DMS153 (cell line): ENCODE measurements at regions not wholly inside any gene's neighbourhood (a gene's known extent, or its start where the extent isn't known, plus 50 kb on each side); places are given as distances from the start of the nearest gene placed in this dataset.
A peak's percentile ranks its signal among the peaks of the same experiment; 100 is the strongest.
"Not testable (repeated sequence)": the region's sequence is repeated elsewhere in the genome, so short reads cannot be mapped to it uniquely, and the experiment has no call there.

Experiments
- DNase-seq: peaks from one replicate; lab custom pipeline; 2025; lab: John Stamatoyannopoulos, UW

DNA sequence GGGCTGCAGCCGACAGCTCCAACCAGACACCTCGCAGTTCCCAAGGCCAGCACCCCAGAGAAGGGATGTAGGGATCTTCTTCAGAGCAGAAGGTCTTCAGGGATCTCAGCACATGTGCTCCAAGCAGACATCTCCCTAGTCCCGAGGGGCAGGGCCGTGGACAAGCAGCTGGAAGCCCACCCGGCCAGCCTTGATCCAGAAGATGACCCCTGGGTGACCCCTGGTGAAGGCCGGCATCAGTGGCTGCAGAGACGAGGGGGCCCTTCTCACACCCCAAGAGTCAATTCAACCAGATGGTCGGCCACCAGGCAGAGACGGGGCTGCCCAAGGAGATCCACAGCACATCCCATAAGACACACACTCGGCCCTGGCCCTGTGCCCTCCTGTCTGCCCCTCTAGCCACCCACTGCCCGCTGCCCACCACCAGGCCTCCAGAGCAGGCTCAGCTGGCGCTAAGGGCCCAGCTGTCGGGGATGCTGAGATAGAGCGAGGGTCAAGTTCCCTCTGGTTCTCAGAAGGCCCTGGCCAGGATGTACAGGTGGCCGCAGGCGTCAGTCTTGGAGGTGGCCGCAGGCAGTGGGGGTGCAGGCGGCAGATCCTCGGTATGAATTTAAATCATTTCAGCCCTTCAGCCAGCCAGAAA, 168.3 kb downstream of the BRD1 start:
- no peak for DNase-seq

DNA sequence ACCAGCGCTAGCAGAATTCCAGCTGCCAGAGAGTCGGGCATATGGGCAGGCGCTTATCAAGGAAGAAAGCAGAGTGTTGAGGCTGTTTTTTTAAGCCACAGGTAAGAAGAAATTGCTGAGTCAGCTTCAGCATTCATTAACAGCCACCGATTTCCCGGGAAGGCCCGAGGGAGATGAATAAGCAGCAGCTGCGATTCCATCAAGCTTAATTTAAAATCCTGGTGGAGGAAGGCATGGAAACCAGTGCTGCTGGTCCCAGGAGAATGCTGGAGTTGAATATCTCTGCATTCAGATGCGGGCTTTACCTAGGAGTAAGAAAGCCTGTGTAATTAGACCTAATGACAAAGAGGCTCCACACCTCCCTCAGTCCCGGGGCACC, 168.8 kb downstream of the BRD1 start:
- DNase-seq = peak; percentile 9

DNA sequence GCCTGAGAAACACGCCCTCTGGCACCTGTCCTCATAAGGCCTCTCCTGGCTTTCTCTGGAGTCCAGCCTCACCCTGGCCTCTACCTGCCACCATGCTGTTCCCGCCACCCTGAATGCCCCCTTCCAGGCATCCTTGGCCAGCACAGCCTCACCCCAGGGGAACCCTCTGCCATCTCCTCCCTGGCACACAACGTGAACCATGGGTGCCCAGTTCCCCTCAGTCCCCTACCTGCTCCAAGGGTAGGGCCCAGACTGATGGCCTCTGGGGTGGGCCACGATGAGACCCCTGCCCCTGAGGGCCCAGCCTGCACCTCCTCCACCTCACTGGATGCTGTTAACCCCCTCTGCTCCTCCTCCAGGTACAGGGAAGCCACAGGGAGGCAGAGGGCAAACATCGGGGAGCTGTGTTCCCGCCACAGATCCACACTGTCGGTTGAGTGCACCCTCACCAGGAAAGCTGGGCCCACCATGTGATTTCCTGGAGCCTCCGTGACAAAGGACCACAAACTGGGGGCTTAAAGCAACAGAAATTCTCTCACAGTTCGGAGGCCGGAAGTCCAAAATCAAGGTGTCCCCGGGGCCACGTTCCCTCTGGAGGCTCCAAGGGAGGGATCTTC, 169.6 kb downstream of the BRD1 start:
- DNase-seq = no peak

DNA sequence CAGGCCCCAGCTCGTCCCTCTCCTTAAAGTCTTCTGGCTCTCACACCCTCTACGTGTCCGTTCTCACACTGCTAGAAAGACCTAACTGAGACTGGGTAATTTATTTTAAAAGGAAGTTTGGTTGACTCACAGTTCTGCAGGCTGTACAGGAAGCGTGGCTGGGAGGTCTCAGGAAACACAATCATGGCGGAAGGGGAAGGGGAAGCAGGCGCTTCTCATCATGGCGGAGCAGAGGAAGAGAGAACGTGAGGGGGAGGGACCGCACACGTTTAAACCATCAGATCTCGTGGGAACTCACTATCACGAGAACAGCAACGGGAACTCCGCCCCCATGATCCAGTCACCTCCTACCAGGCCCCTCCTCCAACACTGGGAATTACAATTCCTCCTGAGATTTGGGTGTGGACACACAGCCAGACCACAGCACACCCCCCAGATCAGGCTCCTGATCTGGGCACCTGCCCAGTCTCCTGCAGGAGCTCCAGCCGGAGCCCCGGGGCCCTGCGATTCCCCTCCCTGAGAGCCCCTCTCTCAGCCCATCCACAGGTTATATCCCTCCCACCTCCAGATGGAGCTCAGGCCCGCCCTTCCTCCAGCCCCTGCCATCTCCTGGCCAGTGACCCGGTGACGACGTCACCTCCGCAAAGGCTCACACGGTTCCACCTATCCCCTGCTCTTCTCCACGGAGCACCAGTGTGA, 170.2 kb downstream of the BRD1 start:
- no peak for DNase-seq

DNA sequence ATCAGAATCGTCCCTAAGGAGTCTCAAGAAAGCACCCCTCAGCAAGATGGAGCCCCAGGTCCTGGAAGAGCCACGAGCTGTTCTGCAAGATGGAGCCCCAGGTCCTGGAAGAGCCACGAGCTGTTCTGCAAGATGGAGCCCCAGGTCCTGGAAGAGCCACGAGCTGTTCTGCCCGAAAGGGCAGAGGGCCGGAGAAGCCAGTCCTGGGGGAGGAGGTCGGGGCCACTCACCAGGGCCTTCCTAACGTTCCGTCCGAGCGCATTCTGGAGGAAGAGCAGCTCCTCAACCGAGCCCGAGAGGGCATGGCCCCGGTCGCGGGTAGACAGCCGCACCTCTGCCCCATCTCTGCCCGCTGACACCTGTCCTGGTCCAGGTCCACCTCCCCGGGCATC, 170.8 kb downstream of the BRD1 start:
- not testable (repeated sequence) for DNase-seq

DNA sequence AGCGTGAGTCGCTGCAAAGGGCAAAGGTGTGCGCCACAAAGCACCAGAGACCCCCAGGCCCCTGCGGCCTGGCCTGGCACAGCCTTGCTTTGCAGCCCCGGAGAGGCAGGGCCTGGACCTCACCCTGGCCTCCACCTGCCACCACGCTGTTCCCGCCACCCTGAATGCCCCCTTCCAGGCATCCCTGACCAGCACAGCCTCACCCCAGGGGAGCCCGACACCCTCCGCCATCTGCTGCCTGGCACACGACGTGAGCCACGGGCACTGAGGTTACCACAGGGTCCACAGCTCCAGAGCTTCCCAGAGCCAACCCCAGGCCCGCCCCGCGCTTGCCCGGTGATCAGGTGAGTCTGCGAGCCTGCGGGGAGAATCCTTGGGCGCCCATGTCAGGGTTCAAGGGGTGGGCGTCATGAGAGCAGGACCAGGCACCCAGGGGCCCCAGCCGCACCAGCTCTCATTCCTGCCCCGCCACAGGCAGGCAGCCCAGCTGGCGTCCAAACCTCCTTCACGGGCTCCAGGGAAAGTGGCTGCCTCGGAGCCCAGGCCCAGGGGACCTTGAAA, 171.3 kb downstream of the BRD1 start:
- no peak for DNase-seq

DNA sequence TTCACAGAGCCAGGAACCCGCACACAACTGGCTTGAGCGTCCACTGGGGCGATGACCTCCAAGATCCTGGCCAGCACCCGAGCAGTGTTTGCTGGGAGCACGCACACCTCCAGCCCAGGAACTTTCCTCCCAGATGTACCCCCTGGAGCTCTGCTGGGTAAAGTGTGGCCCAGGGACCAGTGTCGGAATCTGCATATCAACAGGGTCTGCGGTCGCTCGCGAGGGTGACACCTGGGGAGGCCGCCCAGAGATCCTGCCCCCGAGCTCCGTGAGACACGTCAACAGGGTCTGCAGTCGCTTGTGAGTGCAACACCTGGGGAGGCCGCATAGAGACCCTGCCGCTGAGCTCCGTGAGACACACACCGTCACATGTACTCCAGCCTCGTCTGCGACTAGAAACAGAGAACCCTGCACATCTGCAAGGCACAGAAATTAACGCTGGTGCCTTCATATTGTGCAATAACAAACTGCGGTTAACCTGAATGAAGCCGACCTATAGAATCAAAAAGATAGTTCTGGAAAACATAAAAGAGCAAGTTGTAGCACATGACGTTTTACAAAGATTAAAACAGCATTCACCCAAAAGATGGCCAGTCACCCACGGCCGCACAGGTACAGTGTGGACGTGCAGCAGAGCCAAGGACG, 172.4 kb downstream of the BRD1 start:
- no peak for DNase-seq

DNA sequence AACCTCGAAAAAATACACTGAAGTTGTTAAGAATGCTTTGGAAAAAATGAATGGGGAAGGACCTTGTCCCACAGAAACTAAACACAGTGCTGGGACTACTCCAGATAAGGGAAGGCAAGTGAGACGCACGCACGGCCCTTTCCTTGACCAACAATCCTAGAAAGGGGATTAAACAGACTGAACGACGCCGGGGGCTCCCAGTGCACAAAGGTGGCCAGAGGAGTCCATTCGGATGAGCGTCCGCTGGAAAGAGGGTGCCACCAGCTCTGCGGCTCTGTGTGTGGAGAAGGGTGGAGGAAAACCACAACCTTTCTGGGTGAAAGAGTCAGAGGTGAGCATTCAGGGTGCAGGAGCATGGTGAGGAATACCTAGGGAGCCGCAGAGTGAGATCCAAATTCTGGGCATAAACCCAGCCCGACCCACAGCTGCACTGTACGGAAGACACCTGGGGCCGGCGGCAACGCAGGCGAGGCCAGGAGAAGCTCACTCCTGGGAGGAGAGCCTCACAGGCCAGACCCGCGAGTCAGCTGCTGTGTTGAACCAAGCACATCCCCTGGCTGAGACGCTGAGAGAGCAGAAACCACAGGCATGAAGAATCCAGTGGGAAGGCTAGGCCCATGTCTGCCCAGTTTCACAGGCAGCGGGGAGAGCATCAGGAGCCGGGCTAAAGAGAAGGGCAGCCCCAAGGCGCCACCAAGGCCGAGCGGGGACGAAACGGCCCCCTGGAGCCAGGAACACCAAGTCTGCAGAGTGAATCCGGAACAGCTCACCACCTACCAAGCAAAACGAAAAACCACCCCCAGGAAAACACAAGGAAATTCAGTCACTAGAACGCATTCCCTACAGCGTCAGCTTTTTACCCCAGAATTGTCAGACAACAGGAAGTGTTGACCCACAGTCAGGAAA, 177.1 kb downstream of the BRD1 start:
- no peak for DNase-seq

DNA sequence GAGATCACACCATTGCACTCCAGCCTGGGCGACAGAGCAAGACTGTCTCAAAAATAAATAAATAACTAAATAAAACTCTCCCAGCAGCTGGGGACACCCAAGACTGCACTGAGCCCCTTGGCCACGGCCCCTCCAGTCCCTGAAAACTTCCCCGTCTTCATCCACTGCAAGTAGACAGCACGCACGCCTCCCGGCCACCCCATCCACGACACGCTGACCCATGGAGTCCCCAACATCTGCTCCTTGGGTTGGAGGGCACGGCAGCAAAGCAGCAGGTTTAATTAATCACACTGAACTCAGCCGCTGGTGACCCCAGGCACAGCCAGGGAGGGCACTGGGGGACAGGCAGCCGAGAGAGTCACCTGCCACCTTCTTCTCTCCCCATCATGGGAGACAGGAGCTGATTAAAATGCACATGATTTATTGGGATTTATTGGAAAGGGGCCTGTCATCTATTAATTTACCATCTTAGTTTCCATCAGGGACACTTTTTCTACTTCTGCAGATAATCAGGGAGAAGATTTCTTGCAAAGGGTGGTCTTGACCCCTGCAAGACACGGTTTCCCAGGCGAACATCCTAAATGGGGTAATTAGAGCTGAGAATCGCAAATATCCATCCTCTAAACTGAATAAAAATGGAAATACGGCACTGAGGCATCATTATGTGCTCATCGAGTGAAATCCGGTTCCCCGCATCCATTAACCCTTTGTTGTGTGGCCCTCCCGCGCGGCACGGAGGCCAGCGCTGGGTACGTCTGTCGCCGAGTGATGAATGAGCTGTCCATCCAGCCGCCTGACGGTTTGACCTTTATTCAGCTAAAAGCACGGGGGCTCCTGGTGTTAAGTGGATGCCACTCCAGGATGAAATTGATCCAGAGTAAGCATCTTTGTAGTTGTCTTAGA, 178.3 kb downstream of the BRD1 start:
- DNase-seq = no peak

DNA sequence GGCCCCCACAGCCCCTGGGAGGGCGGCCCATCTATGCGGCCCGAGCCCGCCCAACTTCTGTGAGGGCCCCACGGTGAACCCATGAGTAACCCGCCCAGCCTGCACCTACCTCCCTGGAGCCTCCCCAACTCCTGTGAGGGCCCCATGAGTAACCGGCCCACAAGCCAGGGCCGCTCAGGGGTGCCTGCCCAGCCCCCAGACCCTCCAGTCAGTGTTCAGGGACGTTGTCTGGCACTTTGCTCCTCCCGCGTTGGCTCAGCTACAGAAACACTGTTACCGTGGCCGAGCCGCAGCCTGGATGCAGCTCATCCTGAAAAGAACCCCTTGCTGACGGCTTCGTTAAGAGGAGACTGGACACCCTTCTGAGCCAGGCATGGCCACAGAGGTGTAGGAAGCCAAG, 179.6 kb downstream of the BRD1 start:
- no peak for DNase-seq

DNA sequence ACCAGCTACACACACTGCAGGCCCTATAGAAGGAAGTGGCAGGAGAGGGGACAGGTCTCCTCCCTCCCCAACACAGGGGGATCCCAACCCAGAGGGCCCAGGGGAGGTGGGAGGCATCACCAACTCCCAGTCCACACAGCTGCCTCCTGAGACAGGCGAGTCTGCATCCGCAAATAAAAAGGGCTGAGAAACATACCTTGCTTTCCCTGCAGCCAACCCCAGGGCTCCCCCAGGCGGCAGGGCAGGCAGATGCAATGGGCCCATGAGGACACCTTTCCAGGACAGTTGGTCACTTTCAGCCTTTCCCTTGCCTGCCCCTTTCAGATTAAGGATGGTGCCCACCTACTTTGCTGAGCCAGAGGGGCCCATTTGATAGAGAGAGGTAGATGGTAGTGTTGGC, 180.0 kb downstream of the BRD1 start:
- DNase-seq = no peak

DNA sequence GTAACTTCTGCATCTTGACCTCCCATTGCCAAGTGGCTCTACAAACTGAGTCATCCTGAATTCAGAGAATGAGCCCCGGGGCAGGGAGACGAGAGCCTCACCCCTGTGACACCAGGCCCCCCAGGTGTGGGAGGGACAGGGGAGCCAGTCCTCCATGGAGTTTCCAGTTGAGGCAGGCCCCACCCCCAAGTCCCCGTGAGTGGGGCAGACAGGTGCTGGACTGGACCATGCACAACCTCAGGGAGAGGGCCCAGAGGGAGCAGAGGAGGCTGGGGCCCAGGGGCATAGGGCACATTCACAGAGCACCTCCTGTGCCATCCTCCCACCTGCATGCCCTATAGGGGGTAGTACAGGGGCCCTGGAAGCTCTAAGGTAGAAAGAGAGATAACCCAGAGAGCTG, 180.8 kb downstream of the BRD1 start:
- DNase-seq = no peak

DNA sequence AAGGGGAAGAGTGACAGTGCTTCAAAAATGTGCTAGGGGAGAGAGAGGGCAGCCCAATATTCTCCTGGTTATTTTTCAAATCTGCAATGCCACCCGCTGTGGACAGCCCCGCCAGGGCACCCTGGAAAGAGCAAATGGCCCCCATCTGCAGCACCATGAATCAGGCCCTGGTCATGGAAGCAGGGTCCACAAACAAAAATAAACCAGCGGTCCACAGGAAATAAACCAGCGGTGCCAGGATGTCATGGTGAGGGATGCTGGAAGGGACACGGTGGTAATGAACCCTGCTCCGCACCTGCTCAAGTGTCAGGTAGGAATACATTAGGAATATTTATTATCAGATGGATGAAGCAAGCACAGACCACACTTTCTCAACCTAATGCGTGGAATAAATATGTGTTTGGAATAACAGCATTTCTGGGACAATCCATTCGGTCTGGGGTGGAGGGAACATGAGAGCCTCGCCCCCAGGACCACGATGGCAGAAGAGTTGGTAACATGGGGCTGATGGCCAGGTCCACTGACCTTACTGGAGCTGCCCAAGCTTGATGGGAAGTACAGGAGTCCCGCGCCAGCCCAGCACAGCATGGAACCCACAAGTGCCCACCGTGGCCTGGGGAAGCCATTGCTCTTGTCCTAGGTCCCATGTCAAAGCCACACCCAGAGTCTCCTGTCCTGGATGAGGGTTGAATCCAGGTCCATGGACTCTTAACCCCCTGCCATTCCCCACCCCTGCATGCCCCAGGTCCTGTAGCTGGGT, 181.7 kb downstream of the BRD1 start:
- no peak for DNase-seq

DNA sequence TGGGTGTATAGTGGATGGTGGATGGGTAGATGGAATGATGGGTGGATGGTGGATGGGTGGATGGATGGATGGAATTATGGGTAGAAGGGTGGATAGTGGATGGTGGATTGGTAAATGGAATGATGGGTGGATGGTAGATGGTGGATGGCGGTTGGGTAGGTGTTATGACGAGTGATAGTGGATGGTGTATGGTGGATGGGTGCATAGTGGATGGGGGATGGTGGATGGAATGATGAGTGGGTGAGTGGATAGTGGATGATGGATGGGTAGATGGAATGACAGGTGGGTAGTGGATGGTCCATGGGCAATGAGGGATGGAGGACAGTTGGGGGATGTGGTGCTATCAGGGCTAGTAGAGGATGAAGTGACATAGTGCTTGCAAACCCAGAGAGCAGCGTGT, 182.4 kb downstream of the BRD1 start:
- DNase-seq = no peak

DNA sequence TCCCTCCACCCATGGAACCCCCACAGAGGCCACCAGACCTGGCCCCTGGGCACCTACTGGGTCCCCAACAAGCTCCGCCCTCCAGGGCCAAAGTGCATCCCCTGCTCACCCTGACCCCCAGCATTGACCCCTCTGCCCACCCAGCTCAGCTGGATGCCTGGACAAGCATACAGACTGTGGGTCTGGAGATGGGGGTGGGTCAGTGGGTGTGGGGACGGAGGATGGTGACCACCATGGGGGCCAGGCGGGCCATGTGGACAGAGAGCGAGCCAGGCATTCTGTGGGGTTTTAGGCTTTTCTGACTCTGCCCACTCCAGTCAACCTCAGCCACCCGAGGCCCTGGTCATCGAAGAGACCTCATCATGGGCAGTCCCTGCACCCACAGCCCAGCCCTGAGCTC, 183.7 kb downstream of the BRD1 start:
- no peak for DNase-seq

DNA sequence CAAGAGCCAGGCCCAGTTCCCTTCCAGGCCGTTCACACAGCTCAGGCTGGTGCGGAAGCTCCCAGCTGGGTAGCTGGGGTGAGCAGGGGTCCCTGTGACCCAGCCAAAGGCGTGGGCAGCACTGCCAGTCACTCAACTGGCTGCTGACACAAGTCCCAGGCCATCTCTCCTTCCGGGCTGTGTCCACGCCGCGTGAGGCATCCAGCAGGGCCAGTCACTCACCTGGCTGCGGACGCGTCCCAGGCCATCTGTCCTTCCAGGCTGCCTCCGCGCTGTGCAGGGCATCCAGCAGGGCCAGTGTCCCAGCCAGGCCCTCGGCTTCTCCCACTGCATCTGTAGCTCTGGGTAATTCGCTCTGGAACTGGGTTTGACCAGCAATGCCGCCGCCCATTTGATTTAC, 184.2 kb downstream of the BRD1 start:
- no peak for DNase-seq

DNA sequence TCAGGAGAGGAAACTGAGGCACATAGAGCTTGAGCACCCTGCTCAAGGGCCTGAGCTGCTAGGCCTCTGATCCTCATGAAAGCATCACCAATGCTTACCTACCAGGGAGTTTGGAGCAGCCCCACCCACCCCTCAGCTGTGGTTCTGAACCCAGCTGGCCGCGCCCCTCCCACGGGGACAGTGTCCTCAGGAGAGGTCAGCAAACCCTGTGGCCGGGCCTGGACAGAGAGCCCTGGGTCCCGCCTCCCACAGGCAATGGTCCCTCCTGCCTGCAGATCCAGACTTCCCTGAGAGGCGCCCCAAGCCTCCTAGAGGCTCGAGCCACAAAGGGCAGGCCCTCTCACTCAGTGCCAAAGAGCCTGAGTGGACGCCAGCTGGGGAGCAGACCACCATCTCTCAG, 184.9 kb downstream of the BRD1 start:
- DNase-seq = no peak

DNA sequence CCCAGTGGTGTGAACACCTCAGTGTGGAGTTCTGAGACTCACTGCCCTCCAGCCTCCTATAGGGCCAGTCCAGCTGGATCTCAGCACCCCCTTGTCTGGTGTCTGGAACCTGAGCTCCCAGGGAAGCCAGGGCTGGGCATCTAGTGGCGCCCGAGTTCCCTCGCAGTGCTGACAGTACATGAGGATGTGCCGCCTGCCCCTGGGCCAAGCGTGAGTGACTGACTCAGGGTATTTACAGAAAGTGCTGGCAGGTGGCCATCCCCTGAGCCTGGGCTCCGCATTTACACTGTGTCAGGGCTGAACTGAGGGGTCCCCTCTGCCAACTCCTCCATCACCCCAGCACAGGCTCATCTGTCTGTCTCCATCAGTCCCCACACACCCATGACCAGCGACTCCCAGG, 185.3 kb downstream of the BRD1 start:
- DNase-seq = no peak

DNA sequence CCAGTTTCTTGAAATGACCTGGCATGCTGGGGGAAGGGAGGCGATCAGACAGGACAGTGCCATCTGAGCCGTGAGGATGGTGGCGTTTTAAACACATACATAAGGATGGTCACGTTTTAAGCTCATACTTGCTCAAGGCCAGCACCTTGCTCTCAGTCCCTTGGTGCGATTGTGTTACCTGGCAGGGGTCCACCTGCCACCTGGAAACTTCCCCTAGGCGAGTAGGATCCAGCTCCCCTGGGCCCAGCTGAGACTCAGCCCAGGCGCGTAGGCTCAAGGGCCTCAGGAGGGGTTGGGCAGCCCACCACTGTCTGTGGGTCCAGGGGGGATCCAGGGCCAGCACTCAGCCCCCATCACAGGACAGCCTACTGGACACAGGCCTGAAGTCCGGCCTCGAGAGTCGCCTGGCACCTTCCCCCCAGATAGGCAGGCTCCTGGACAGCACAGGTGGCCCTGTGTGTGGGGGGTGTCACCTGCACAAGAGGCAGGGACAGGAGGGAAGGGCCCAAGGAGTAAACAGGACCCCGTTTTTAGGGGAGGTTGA, 185.8 kb downstream of the BRD1 start:
- no peak for DNase-seq
